Ishikawa (cell line): ENCODE measurements at regions not wholly inside any gene's neighbourhood (a gene's known extent, or its start where the extent isn't known, plus 50 kb on each side); places are given as distances from the start of the nearest gene placed in this dataset.

ENCODE experiments used
- CEBPB ChIP-seq: IDR thresholded peaks from 2 replicates; pipeline ENCODE4 v1.6.1; 2012
- CREB1 ChIP-seq: IDR thresholded peaks from 2 replicates; pipeline ENCODE4 v1.6.1; 2012; ENCODE audit warnings: low read depth
- EGR1 ChIP-seq: IDR thresholded peaks from 2 replicates; pipeline ENCODE4 v1.6.1; 2012
- EP300 ChIP-seq: IDR thresholded peaks from 2 replicates; pipeline ENCODE4 v1.6.1; 2012; ENCODE audit warnings: borderline replicate concordance
- FOXM1 ChIP-seq: IDR thresholded peaks from 2 replicates; pipeline ENCODE4 v1.6.1; 2012; ENCODE audit warnings: low read depth, borderline replicate concordance
- NFIC ChIP-seq: IDR thresholded peaks from 2 replicates; pipeline ENCODE4 v1.6.1; 2012
- RAD21 ChIP-seq: IDR thresholded peaks from 2 replicates; pipeline ENCODE4 v1.6.1; 2012; ENCODE audit warnings: low read depth
- TAF1 ChIP-seq: IDR thresholded peaks from 2 replicates; pipeline ENCODE4 v1.6.1; 2012; ENCODE audit warnings: low read depth, mild to moderate bottlenecking
- TCF12 ChIP-seq: IDR thresholded peaks from 2 replicates; pipeline ENCODE4 v1.6.1; 2012; ENCODE audit warnings: low read depth
- TEAD4 ChIP-seq: IDR thresholded peaks from 2 replicates; pipeline ENCODE4 v1.6.1; 2012
- YY1 ChIP-seq: IDR thresholded peaks from 2 replicates; pipeline ENCODE4 v1.6.1; 2012; ENCODE audit warnings: low read depth
- ZBTB7A ChIP-seq: IDR thresholded peaks from 2 replicates; pipeline ENCODE4 v1.6.1; 2012; ENCODE audit warnings: low read depth
- TF ChIP-seq, protein P1 (sequence below): IDR thresholded peaks from 2 replicates; pipeline ENCODE4 v1.6.1; 2012
- TF ChIP-seq, protein P2 (sequence below): IDR thresholded peaks from 2 replicates; pipeline ENCODE4 v1.6.1; 2012; ENCODE audit warnings: low read depth, mild to moderate bottlenecking
- TF ChIP-seq, protein P3 (sequence below): IDR thresholded peaks from 2 replicates; pipeline ENCODE4 v1.6.1; 2012

DNA sequence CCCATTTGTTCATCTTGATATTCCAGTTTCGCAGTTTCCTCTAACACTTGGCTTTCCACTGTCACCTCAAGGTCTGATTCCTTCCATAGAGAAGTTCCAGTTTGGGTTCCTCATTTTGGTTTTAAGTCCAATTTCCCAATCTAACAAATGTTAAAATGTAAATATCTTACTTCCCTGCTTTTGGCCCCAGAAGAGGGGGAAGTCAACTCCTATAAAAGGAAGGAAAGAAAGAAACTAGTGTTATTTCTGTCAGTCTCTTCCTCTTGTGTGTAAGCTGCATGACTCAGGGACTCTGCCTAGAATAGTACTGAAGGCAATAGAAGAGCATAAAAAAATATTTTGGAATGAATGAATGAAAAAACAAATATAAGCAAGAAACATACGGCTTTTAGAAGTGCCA is 127.5 kb upstream of the CCNG1 start:
- no peak for TF ChIP-seq TEAD4
- TF ChIP-seq TCF12: no peak
- TF ChIP-seq CEBPB: no peak
- no peak for TF ChIP-seq FOXM1
- TF ChIP-seq, protein P1, sequence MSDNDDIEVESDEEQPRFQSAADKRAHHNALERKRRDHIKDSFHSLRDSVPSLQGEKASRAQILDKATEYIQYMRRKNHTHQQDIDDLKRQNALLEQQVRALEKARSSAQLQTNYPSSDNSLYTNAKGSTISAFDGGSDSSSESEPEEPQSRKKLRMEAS: no peak
- TF ChIP-seq EGR1: no peak
- TF ChIP-seq, protein P2, sequence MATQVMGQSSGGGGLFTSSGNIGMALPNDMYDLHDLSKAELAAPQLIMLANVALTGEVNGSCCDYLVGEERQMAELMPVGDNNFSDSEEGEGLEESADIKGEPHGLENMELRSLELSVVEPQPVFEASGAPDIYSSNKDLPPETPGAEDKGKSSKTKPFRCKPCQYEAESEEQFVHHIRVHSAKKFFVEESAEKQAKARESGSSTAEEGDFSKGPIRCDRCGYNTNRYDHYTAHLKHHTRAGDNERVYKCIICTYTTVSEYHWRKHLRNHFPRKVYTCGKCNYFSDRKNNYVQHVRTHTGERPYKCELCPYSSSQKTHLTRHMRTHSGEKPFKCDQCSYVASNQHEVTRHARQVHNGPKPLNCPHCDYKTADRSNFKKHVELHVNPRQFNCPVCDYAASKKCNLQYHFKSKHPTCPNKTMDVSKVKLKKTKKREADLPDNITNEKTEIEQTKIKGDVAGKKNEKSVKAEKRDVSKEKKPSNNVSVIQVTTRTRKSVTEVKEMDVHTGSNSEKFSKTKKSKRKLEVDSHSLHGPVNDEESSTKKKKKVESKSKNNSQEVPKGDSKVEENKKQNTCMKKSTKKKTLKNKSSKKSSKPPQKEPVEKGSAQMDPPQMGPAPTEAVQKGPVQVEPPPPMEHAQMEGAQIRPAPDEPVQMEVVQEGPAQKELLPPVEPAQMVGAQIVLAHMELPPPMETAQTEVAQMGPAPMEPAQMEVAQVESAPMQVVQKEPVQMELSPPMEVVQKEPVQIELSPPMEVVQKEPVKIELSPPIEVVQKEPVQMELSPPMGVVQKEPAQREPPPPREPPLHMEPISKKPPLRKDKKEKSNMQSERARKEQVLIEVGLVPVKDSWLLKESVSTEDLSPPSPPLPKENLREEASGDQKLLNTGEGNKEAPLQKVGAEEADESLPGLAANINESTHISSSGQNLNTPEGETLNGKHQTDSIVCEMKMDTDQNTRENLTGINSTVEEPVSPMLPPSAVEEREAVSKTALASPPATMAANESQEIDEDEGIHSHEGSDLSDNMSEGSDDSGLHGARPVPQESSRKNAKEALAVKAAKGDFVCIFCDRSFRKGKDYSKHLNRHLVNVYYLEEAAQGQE: no peak
- no peak for TF ChIP-seq RAD21
- no peak for TF ChIP-seq TAF1
- TF ChIP-seq EP300: no peak
- TF ChIP-seq YY1: no peak
- TF ChIP-seq NFIC: no peak
- no peak for TF ChIP-seq CREB1
- TF ChIP-seq, protein P3, sequence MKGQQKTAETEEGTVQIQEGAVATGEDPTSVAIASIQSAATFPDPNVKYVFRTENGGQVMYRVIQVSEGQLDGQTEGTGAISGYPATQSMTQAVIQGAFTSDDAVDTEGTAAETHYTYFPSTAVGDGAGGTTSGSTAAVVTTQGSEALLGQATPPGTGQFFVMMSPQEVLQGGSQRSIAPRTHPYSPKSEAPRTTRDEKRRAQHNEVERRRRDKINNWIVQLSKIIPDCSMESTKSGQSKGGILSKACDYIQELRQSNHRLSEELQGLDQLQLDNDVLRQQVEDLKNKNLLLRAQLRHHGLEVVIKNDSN: no peak
- TF ChIP-seq ZBTB7A: no peak

DNA sequence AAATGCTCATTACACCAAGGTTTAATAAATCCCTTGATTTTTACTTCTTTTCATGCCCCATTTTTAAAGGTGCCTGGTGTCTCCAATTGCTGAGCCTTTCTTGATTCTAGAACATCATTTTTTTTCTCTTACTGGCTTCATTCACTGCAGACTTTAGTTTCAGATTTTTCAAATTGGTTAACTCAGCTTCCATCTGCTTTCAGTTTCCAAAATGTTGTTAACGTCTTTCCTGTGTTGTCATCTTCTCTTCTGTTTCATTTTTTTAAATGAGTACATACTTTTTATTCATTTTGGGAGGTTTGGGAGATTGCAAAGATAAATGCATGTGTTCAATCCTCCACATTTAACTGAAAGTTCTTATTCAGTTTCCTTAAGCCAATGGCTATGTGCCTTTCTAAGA is 126.4 kb upstream of the CCNG1 start:
- TF ChIP-seq, protein P3: no peak
- TF ChIP-seq FOXM1 (no peak), NFIC (no peak)

DNA sequence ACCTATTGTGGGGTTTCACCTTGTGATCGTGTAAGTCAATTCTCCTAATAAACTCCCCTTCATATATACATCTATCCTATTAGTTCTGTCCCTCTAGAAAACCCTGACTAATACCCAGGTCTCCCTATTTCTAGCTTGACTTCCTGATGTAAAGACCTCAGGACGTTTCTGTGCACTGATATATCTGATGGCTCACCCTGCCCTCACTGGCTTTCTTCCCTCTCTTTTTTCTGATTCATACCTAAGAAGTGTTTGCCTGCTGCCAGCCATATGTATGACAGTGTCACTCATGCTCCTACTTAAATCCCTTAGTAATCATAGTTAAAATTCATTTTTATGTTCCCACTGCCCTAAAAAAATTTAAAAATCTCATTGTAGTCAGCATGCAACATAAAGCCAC is 124.8 kb upstream of the CCNG1 start:
- no peak for TF ChIP-seq ZBTB7A
- no peak for TF ChIP-seq TEAD4
- no peak for TF ChIP-seq CEBPB
- TF ChIP-seq, protein P3: no peak
- TF ChIP-seq RAD21: no peak
- no peak for TF ChIP-seq FOXM1
- no peak for TF ChIP-seq EGR1
- no peak for TF ChIP-seq NFIC
- TF ChIP-seq TCF12: no peak
- no peak for TF ChIP-seq TAF1
- TF ChIP-seq, protein P1: no peak
- TF ChIP-seq, protein P2: no peak
- TF ChIP-seq EP300: no peak
- TF ChIP-seq YY1: no peak
- no peak for TF ChIP-seq CREB1

DNA sequence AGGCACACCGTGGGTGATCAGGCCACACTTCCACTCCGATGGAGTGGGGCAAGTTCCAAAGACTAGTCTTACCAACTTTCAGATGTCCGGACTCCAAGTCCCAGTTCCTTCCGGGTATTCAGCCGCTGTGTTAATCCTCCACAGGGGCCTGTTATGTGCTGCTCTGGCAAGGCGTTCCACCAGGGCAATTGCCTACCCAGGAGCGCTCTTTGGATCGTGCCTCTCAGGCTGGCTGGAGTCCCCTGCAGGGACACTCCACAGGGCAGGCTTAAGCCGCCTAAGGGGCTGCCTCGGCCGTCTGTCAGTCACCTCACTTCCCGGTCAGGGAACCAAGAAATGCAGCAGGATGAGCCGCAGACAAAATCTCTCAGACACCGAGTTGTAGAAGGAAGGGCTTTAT is 118.7 kb upstream of the CCNG1 start:
- TF ChIP-seq, protein P3: no peak
- TF ChIP-seq EP300 (no peak), ZBTB7A (no peak), CEBPB (no peak), NFIC (no peak), TAF1 (no peak), FOXM1 (no peak), RAD21 (no peak), TEAD4 (no peak), TCF12 (no peak), YY1 (no peak), CREB1 (no peak), EGR1 (no peak)
- TF ChIP-seq, protein P2: no peak
- TF ChIP-seq, protein P1: no peak
